H9 (cell line): ENCODE measurements at regions not wholly inside any gene's neighbourhood (a gene's known extent, or its start where the extent isn't known, plus 50 kb on each side); places are given as distances from the start of the nearest gene placed in this dataset.

Experiments used
- DNase-seq: peaks from one replicate; pipeline ENCODE4 v3.0.0-alpha.2; 2017
- H2AFZ ChIP-seq: one replicate; pipeline ENCODE4 v1.6.1; 2013; ENCODE audit warnings: mild to moderate bottlenecking, low read length, control low read depth, moderate library complexity
- H2AK5ac ChIP-seq: 2 replicates; pipeline ENCODE4 v1.6.1; 2013; ENCODE audit warnings: low read length, control low read depth, mixed read lengths; ENCODE audit not compliant: insufficient read length
- H2BK120ac ChIP-seq: one replicate; pipeline ENCODE4 v1.6.1; 2013; ENCODE audit warnings: low read depth, mild to moderate bottlenecking, low read length, control low read depth, inconsistent platforms; ENCODE audit not compliant: poor library complexity, severe bottlenecking
- H2BK12ac ChIP-seq: 2 replicates; pipeline ENCODE4 v1.6.1; 2013; ENCODE audit warnings: low read length, control low read depth, mixed read lengths, low read depth; ENCODE audit not compliant: insufficient read length
- H2BK15ac ChIP-seq: 2 replicates; pipeline ENCODE4 v1.6.1; 2013; ENCODE audit warnings: low read depth, low read length, control low read depth
- H2BK20ac ChIP-seq: one replicate; pipeline ENCODE4 v1.6.1; 2013; ENCODE audit warnings: low read depth, mild to moderate bottlenecking, low read length, control low read depth, inconsistent platforms; ENCODE audit not compliant: poor library complexity, severe bottlenecking
- H2BK5ac ChIP-seq: 2 replicates; pipeline ENCODE4 v1.6.1; 2013; ENCODE audit warnings: low read length, control low read depth, mixed read lengths; ENCODE audit not compliant: insufficient read length
- H3K14ac ChIP-seq: 2 replicates; pipeline ENCODE4 v1.6.1; 2013; ENCODE audit warnings: low read length, control low read depth; ENCODE audit not compliant: insufficient read depth
- H3K18ac ChIP-seq: 2 replicates; pipeline ENCODE4 v1.6.1; 2013; ENCODE audit warnings: low read depth, mild to moderate bottlenecking, mixed read lengths, low read length, control low read depth; ENCODE audit not compliant: insufficient read length
- H3K23ac ChIP-seq: 2 replicates; pipeline ENCODE4 v1.6.1; 2013; ENCODE audit warnings: low read length, control low read depth, mixed read lengths, low read depth; ENCODE audit not compliant: insufficient read length
- H3K23me2 ChIP-seq: 2 replicates; pipeline ENCODE4 v1.6.1; 2013; ENCODE audit warnings: low read depth, mild to moderate bottlenecking, mixed read lengths, low read length, control low read depth; ENCODE audit not compliant: insufficient read length, poor library complexity, severe bottlenecking
- H3K27ac ChIP-seq: 2 replicates; pipeline ENCODE4 v1.5.1; 2013; ENCODE audit warnings: low read length, control low read depth, mixed read lengths, low read depth; ENCODE audit not compliant: insufficient read length
- H3K27me3 ChIP-seq: 2 replicates; pipeline ENCODE4 v1.6.1; 2013; ENCODE audit warnings: low read length, control low read depth, inconsistent platforms; ENCODE audit not compliant: insufficient read depth
- H3K4ac ChIP-seq: 2 replicates; pipeline ENCODE4 v1.6.1; 2013; ENCODE audit warnings: low read depth, mild to moderate bottlenecking, control low read depth, inconsistent platforms, low read length, moderate library complexity
- H3K4me1 ChIP-seq: 2 replicates; pipeline ENCODE4 v1.6.1; 2013; ENCODE audit warnings: low read length, control low read depth, inconsistent platforms; ENCODE audit not compliant: insufficient read depth
- H3K4me2 ChIP-seq: 2 replicates; pipeline ENCODE4 v1.6.1; 2013; ENCODE audit warnings: low read length, control low read depth, mixed read lengths; ENCODE audit not compliant: insufficient read length, insufficient read depth
- H3K56ac ChIP-seq: 2 replicates; pipeline ENCODE4 v1.6.1; 2013; ENCODE audit warnings: low read depth, mild to moderate bottlenecking, mixed read lengths, low read length, control low read depth; ENCODE audit not compliant: insufficient read length
- H3K79me1 ChIP-seq: 2 replicates; pipeline ENCODE4 v1.6.1; 2013; ENCODE audit warnings: low read depth, mild to moderate bottlenecking, moderate library complexity, low read length, control low read depth, inconsistent platforms; ENCODE audit not compliant: insufficient read depth, poor library complexity, severe bottlenecking
- H3K79me2 ChIP-seq: 2 replicates; pipeline ENCODE4 v1.6.1; 2013; ENCODE audit warnings: low read length, control low read depth, inconsistent platforms; ENCODE audit not compliant: insufficient read depth
- H3K9ac ChIP-seq: 2 replicates; pipeline ENCODE4 v1.6.1; 2013; ENCODE audit warnings: low read length, control low read depth, mixed read lengths; ENCODE audit not compliant: insufficient read length; ENCODE audit errors: extremely low read depth
- H3K9me3 ChIP-seq: one replicate; pipeline ENCODE4 v1.6.1; 2013; ENCODE audit warnings: low read depth, low read length, inconsistent platforms; ENCODE audit not compliant: control insufficient read depth
- H3T11ph ChIP-seq: one replicate; pipeline ENCODE4 v1.6.1; 2013; ENCODE audit warnings: mild to moderate bottlenecking, low read length, control low read depth, inconsistent platforms
- H4K20me1 ChIP-seq: one replicate; pipeline ENCODE4 v1.6.1; 2013; ENCODE audit not compliant: control insufficient read depth, insufficient read length, insufficient read depth
- H4K5ac ChIP-seq: 2 replicates; pipeline ENCODE4 v1.6.1; 2013; ENCODE audit warnings: low read depth, mild to moderate bottlenecking, mixed read lengths, low read length, control low read depth; ENCODE audit not compliant: insufficient read length
- H4K8ac ChIP-seq: replicated peaks from 2 replicates; pipeline ENCODE4 v1.6.1; 2013; ENCODE audit warnings: low read length, control low read depth, mixed read lengths, low read depth; ENCODE audit not compliant: insufficient read length
- H4K91ac ChIP-seq: 2 replicates; pipeline ENCODE4 v1.6.1; 2013; ENCODE audit warnings: low read depth, mild to moderate bottlenecking, moderate library complexity, mixed read lengths, low read length, control low read depth; ENCODE audit not compliant: insufficient read length
- H3K27ac Mint-ChIP-seq, 3 experiments: 2 replicates in 2 of 3; 3 replicates in 1 of 3; pipeline ENCODE4 v1.8.0; 2020 to 2021; ENCODE audit warnings: mixed read lengths in 3 of 3, mild to moderate bottlenecking in 1 of 3, moderate library complexity in 1 of 3
- H3K27me3 Mint-ChIP-seq: 2 replicates; pipeline ENCODE4 v1.8.0; 2021; ENCODE audit warnings: low read depth, mild to moderate bottlenecking, moderate library complexity, mixed read lengths
- H3K36me3 Mint-ChIP-seq, 3 experiments: 2 replicates in 2 of 3; 3 replicates in 1 of 3; pipeline ENCODE4 v1.8.0; 2020 to 2021; ENCODE audit warnings: low read depth in 3 of 3, mixed read lengths in 3 of 3; ENCODE audit not compliant: insufficient read depth in 1 of 3
- H3K4me1 Mint-ChIP-seq, 2 experiments: 2 replicates each; pipeline ENCODE4 v1.8.0; 2020; ENCODE audit warnings: mixed read lengths in 2 of 2
- H3K4me3 Mint-ChIP-seq, 2 experiments: 2 replicates in 1 of 2; 3 replicates in 1 of 2; pipeline ENCODE4 v1.8.0; 2020 to 2021; ENCODE audit warnings: mild to moderate bottlenecking in 2 of 2, mixed read lengths in 2 of 2, moderate library complexity in 1 of 2
- H3K9me3 Mint-ChIP-seq, 2 experiments: 2 replicates in 1 of 2; 3 replicates in 1 of 2; pipeline ENCODE4 v1.8.0; 2020; ENCODE audit warnings: mild to moderate bottlenecking in 2 of 2, mixed read lengths in 2 of 2, moderate library complexity in 1 of 2
- WGBS: extraction: QIAGEN DNeasy Blood & Tissue Kit; methylation state at CpG from one replicate; pipeline ENCODE4 v1.1.7; 2013; ENCODE audit warnings: missing lambda C conversion rate, low lambda C conversion rate, mixed read lengths; ENCODE audit not compliant: insufficient read length; ENCODE audit errors: extremely low coverage; 5-methylcytosine and 5-hydroxymethylcytosine counted together
- TF ChIP-seq, protein P1 (sequence below): fragments of 200-600 bp; sonication (generic); conservative IDR thresholded peaks from 3 replicates; pipeline ENCODE4 v1.8.0; 2021; ENCODE audit warnings: antibody characterized with exemption, mild to moderate bottlenecking

DNA sequence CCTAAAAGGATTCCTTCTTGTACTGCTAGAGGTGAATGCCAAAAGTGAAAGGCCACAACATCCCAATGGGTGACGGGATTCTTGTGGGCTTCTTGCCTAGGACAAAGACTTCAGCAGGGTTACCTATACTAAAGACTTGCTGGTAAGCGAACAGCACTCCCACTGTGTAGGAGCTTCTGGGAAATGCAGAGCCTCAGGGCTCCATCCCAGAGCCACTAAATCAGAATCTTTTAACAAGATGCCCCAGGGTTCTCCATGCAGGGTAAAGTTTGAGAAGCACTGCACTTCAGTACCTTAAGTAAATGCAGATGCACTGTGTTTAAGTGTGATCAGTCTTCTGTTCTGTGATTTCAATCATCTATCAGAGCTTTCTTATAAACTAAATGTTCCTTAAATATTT is 266.9 kb upstream of the KLF14 start:
- WGBS, result no CpG with 5 or more reads among the region's 2 CpGs
- Histone ChIP-seq H3K9ac (no peak overlapping the region), H3K27ac (no peak overlapping the region)

More for the DNA sequence above, 266.9 kb upstream of the KLF14 start:
- Histone ChIP-seq H3K23me2 (no peaks in the 10 kb centered on the region), H3T11ph (no peak overlapping the region), H3K27me3 (no peaks in the 10 kb centered on the region), H2BK12ac (no peak overlapping the region), H3K79me1 (no peaks in the 10 kb centered on the region), H3K9me3 (no peaks in the 10 kb centered on the region), H4K20me1 (no peaks in the 10 kb centered on the region), H4K5ac (no peak overlapping the region), H2AK5ac (no peak overlapping the region), H3K56ac (no peak overlapping the region), H3K18ac (no peak overlapping the region), H2BK120ac (no peak overlapping the region), H2BK5ac (no peak overlapping the region), H2BK15ac (no peak overlapping the region), H4K8ac (no peak overlapping the region), H4K91ac (no peak overlapping the region), H3K4me2 (no peak overlapping the region), H3K14ac (no peak overlapping the region), H3K79me2 (no peaks in the 10 kb centered on the region), H2BK20ac (no peak overlapping the region), H2AFZ (no peak overlapping the region), H3K4me1 (no peaks in the 10 kb centered on the region), H3K23ac (no peak overlapping the region), H3K4ac (no peak overlapping the region)
- Mint-ChIP-seq H3K9me3 (peaks cover 6 to 7% of the 10 kb centered on the region in 2 experiments; a peak in 3 of 5 replicates), H3K27ac (peak overlapping the region in 1 of 3 experiments; percentile 59; a peak in 1 of 7 replicates), H3K4me1 (peaks cover 5 to 10% of the 10 kb centered on the region in 2 experiments; a peak in 2 of 4 replicates), H3K36me3 (peaks cover 7 to 8% (median 7%) of the 10 kb centered on the region in 3 experiments; a peak in 5 of 7 replicates), H3K27me3 (no peaks in the 10 kb centered on the region), H3K4me3 (no peak overlapping the region)
- TF ChIP-seq, protein P1, sequence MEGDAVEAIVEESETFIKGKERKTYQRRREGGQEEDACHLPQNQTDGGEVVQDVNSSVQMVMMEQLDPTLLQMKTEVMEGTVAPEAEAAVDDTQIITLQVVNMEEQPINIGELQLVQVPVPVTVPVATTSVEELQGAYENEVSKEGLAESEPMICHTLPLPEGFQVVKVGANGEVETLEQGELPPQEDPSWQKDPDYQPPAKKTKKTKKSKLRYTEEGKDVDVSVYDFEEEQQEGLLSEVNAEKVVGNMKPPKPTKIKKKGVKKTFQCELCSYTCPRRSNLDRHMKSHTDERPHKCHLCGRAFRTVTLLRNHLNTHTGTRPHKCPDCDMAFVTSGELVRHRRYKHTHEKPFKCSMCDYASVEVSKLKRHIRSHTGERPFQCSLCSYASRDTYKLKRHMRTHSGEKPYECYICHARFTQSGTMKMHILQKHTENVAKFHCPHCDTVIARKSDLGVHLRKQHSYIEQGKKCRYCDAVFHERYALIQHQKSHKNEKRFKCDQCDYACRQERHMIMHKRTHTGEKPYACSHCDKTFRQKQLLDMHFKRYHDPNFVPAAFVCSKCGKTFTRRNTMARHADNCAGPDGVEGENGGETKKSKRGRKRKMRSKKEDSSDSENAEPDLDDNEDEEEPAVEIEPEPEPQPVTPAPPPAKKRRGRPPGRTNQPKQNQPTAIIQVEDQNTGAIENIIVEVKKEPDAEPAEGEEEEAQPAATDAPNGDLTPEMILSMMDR, result no peak
- no peak for DNase-seq
